ENCODE measurements at regions not wholly inside any gene's neighbourhood (a gene's known extent, or its start where the extent isn't known, plus 50 kb on each side); places are given as distances from the start of the nearest gene placed in this dataset.
"Not testable (repeated sequence)": the region's sequence is repeated elsewhere in the genome, so short reads cannot be mapped to it uniquely, and the experiment has no call there.

DNA sequence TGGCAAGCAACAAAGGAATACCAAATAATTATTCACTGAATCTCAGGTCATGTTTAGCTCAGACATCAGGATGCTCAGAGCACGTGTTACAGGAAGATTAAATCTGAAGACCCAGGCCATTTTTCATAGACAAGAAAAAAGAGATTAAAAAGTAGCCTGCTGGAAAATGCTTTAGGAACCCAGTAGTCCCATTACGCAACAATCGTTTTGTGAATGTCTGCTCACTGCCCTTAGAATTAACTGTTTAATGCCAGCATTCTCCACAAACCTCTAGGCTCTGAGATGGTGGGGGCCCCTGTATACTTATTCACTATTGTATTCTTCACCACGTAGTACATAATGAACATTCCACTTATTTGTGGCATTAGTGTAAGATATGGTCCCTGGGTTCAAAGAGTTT, 154.6 kb upstream of the NYAP2 start:
- no peak for DNase-seq (ENCODE audit: low spot score)

- DNase-seq (ENCODE audit: low spot score): no peak
These were observed 162.7 kb upstream of the NYAP2 start for GRCh38 chr2:225236769-225237323.

GRCh38 chr2:225233234-225233633, 166.3 kb upstream of the NYAP2 start:
- no peak for DNase-seq (ENCODE audit: low spot score)

- no peak for DNase-seq (ENCODE audit: low spot score)
These were observed 167.6 kb upstream of the NYAP2 start for GRCh38 chr2:225231900-225232299.

DNA sequence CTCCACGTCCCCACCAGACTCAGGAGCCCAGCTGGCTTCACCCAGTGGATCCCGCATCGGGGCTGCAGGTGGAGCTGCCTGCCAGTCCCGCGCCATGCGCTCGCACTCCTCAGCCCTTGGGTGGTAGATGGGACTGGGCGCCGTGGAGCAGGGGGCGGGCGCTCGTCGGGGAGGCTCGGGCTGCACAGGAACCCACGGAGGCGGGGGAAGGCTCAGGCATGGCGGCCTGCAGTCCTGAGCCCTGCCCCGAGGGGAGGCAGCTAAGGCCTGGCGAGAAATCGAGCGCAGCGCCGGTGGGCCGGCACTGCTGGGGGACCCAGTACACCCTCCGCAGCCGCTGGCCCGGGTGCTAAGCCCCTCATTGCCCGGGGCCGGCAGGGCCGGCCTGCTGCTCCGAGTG, 170.2 kb upstream of the NYAP2 start:
- DNase-seq (ENCODE audit: low spot score): not testable (repeated sequence)

DNA sequence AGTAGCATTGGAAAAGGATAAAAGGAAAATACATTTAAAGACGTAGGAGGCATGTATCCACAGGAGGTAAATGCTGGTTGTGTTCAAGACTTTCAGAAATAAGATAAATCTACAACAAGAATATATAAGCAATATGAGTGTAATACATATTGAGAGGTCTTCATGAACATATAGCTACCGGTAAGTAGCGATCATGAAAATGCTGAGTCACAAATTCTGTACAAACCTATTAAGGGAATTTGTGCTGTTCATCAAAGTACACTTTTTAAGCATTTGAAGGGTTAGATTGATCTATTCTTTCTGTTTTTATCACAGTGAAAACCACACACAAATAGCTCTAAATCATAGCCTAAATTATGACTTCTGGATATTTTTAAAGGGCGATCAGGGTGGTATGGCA, 173.1 kb upstream of the NYAP2 start:
- no peak for DNase-seq (ENCODE audit: low spot score)

DNA sequence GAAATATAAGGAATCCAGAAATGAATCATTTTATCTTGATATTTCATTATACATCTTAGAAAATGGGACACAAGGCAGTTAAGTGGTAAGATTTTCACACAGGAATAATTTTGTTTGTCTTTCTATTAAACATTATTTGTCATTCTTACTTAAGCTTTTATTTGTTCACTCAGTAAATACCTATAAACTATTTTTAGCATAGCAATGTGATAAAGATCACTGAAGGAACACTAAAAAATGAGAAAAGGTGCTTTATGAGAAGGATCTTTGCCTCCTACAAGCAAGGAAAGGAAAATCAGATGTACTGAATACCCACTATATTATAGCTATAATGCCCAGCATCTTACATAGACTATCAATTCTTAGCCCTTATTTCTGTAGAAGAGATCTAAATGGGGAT, 176.2 kb upstream of the NYAP2 start:
- no peak for DNase-seq (ENCODE audit: low spot score)

DNA sequence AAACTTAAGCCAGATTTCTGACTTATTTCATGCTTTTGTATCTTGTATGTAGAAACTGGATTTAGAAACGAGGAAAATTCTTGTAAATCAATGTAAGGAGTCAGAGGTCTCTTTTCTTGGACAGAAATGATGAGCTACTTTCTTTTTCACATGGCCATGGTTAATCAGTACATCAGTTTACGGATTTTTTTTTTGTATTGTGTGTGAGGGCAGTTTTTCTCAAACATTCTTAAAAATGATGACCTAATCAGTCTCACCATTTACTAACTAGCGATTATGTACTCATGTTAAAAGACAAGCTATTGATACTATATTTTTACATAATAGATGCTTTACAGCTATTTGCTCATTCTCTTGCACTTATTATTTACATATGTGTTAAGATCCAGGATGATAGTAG, 165.2 kb upstream of the DOCK10 start:
- no peak for DNase-seq (ENCODE audit: low spot score)

- DNase-seq (ENCODE audit: low spot score): no peak
These were observed 164.8 kb upstream of the DOCK10 start for GRCh38 chr2:225207043-225207442.

GRCh38 chr2:225196579-225196978, 154.3 kb upstream of the DOCK10 start:
- no peak for DNase-seq (ENCODE audit: low spot score)

- DNase-seq (ENCODE audit: low spot score): no peak
These were observed 150.6 kb upstream of the DOCK10 start for GRCh38 chr2:225192869-225193268.

DNA sequence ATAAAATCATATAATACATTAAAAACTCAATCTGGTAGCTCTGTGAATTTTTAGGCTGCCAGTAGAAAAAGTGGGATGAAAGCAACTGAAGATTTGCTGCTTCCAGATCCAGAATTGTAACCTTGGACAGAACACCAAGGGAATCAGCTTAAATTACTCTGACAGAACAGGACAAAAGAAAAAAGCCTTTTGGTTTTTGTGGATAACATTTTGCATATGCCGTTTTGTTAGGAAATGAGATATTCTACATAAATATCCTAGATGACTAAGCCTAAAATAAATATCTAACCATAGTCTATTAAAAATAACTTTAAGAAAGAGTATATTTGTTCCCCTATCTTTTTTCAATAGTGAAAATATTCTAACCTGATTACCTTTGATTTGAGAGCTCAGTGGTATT, 148.7 kb upstream of the DOCK10 start:
- DNase-seq (ENCODE audit: low spot score): no peak

- no peak for DNase-seq (ENCODE audit: low spot score)
These were observed 142.7 kb upstream of the DOCK10 start for GRCh38 chr2:225184948-225185347.

DNA sequence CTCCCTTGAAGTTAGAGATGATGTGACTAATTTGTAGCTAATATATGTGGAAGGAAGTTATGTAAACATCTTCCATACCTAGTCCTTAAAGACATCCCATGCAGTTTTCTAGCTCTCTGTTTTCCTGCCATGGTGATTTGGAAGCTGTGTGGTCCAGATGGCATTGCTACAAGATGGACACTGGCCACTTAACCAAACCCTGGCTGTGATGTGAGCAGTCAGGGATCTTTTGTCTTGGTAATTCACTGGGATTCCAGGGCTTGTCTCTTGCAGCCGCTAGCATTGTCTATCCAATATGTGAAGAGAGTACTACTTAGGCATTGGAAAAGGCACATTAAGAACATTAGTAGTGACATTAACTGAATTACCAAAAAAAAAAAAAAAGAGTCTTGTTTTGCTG, 139.9 kb upstream of the DOCK10 start:
- DNase-seq (ENCODE audit: low spot score): no peak

DNA sequence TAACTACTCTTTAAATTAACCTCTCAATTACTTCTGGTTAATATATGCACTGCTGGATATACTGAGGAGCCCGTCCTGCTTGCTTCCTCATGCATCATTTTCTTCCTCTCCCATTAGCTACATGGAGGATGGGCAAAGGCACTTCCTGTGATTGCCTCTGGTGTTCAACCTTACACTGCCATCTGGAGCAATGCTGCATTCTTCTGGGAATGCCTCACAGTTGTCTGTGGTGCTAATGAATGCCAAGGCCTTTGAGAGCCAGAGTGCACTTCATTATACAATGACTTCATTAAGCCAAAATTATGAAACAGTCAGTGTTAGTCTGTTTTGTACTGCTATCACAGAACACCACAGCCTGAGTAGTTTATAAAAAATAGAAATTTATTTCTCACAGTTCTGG, 134.8 kb upstream of the DOCK10 start:
- DNase-seq (ENCODE audit: low spot score): no peak

GRCh38 chr2:225173909-225174308, 131.6 kb upstream of the DOCK10 start:
- no peak for DNase-seq (ENCODE audit: low spot score)

GRCh38 chr2:225171350-225171749, 129.1 kb upstream of the DOCK10 start:
- DNase-seq (ENCODE audit: low spot score): no peak

DNA sequence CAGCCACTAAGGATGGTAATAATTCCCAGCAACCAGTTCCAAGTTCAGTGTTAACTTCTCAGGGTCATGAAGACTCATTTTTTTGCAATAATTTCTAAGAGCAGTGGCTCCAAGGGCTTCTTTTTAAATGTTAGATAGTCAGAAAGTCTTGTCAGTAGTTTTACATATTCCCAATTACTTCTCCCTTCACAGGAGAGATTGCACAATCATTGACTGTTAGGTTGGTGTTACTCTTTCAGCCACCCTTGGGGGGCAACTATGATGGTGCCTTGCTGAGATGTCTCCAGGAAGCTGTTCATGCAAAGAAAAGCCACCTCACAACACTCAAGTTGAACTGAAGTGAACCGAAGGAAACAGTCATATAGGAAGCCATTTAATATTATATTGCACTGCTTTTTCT, 127.9 kb upstream of the DOCK10 start:
- no peak for DNase-seq (ENCODE audit: low spot score)

DNA sequence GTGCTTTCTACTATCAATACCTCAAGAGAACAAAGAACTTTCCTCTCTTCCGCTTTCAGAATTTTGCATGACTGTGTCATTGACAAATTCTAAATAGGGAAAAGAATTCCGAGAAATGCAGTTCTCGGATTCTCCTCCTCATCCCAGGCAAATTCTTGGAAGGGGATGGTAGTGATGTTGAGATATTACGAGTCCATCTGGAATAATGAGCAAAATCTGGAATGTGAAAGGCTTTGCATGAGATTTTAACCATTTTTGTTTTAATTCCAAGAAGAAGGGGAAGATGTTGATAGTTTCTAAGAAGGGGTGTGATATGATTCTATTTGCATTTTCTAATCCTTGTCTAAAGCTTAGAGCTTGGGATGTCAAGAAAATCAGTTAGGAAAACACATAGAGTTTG, 127.1 kb upstream of the DOCK10 start:
- DNase-seq (ENCODE audit: low spot score): no peak

GRCh38 chr2:225165052-225165451, 122.8 kb upstream of the DOCK10 start:
- no peak for DNase-seq (ENCODE audit: low spot score)

DNA sequence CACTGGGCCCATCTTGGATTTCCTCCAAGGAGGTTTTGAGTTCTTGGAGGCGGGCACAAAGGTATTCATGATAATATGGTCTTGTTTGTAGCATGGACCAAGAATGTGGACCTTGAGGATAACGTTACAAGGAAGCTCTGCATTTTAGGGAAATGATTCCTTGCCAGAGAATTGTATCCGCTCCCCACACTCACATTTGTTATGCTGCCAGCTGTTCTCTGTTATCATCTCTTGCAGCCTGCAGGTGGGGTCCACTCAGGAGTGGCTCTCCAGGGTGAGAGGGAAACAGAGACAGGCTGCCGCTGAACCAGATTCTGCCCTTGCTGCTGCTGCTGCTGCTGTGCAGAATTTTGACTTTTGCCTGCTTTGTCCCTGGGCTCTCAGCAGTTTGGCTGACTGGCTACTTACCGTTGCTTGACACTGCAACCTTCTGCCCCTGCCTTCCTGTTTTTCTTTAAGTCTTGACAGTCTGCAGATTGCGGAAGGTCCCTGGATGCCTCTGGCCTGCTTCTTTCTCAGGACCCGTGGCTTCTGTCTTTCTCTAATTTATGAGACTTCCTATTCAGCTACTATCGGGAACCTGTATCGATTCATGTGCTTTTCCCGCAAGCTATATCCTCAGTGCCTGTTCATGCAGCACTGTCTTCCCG, 122.3 kb upstream of the DOCK10 start:
- DNase-seq (ENCODE audit: low spot score): no peak

DNA sequence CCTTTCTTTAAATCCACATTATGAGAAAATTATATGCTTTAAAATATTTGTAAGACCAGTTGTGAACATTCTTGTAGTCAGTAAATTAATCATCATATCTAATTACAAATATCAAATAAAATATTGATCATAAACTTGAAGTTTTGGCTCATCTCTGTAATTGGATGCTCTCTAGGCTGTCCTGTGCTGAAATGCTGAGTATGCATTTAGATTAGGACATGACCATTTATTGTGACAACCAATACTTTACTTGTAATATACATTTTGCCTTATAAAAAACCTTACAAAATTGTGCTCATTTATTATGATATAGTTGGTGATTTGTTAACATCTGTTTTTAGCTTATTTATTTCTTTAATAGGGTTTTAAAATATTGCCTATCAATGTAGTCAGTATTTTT, 116.1 kb upstream of the DOCK10 start:
- no peak for DNase-seq (ENCODE audit: low spot score)

DNA sequence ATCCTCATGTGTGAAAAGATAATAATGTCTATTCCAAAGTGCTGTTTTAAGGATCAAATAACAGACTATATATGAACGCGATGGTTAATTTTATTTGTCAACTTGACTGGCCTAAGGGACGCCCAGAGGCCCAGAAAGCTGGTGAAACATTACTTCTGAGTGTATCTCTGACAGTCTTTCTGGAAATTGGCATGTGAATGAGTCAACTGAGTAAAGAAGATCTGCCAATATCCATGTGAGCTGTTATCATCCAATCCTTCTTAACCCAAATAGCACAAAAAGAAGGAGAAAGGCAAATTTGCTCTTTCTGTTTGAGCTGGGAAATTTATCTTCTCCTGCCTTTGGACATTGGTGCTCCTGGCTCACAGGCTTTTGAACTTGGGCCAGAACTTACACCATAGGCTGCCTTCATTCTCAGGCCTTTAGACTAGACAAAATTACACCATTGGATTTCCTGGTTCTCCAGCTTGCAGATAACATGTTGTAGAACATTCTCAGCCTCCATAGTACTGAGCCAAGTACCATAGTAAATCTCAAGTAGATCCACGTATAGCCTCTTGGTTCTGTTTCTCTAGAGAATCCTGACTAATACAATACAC, 114.7 kb upstream of the DOCK10 start:
- DNase-seq (ENCODE audit: low spot score): no peak

DNA sequence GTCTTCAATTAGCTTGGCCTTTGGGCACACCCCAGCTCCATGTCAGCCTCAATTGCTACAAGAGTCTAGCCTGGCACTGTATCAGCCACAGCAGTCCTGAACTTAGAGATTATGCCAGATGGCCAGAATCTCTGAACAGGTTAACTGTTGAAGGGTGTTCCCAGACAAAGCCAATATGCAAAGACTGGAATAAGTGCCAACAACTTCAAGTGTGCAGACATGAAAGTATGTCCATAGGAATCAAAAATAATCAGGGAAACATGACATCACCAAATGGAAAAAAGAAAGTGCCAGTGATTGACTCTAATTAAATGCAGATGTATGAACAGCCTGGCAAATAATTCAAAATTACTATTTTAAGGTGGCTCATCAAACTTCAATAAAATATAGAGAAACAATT, 98.5 kb upstream of the DOCK10 start:
- DNase-seq (ENCODE audit: low spot score): no peak

All from activated CD4-positive, alpha-beta T cell treated with anti-CD3 and anti-CD28 coated beads, Interleukin-2, Interleukin-4, amounts not matched to agents 100 ng/mL and 50 ng/mL, durations not matched to agents 16 hours and 8 hours (primary cell).